GM21360 (cell line): ENCODE measurements at regions not wholly inside any gene's neighbourhood (a gene's known extent, or its start where the extent isn't known, plus 50 kb on each side); places are given as distances from the start of the nearest gene placed in this dataset.
"Not testable (repeated sequence)": the region's sequence is repeated elsewhere in the genome, so short reads cannot be mapped to it uniquely, and the experiment has no call there.

Experiments
- ATAC-seq: cut with Tn5 transposase; IDR thresholded peaks from one replicate; pipeline ENCODE4 v1.9.1; 2021; ENCODE audit warnings: mild to moderate bottlenecking, moderate library complexity; ENCODE audit not compliant: unreplicated experiment

DNA sequence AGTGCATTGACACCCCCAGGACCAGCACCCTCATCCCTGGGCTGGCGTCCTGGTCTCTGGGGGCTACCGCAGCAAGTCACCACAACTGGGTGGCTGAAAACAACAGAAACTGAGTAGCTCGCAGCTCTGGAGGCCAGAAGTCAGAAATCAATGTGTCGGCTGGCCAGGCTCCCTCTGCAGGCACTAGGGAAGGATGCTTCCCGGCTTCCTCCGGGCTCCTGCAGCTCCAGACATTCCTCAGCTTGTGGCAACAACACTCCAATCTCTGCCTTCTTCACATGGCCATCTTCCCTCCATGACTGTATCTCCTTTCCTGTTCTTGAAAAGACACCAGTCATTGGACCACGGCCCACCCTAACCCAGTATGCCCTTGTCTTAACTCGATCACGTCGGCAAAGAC lies 224.2 kb downstream of the NPHP4 start:
- no peak for ATAC-seq

DNA sequence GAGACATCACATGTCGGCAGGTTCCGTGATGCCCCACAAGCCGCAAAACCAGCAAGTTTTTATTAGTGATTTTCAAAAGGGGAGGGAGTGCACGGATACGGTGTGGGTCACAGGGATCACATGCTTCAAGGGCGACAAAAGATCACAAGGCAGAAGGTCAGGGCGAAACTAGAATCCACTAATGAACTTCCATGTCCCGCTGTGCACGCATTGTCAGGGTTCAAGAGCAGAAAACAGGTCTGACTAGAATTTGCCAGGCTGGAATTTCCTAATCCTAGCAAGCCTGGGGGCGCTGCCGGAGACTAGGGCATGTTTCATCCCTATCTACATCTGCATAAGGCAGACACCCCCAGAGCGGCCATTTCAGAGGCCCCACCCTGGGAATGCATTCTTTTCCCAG lies 225.2 kb downstream of the NPHP4 start:
- ATAC-seq: not testable (repeated sequence)

DNA sequence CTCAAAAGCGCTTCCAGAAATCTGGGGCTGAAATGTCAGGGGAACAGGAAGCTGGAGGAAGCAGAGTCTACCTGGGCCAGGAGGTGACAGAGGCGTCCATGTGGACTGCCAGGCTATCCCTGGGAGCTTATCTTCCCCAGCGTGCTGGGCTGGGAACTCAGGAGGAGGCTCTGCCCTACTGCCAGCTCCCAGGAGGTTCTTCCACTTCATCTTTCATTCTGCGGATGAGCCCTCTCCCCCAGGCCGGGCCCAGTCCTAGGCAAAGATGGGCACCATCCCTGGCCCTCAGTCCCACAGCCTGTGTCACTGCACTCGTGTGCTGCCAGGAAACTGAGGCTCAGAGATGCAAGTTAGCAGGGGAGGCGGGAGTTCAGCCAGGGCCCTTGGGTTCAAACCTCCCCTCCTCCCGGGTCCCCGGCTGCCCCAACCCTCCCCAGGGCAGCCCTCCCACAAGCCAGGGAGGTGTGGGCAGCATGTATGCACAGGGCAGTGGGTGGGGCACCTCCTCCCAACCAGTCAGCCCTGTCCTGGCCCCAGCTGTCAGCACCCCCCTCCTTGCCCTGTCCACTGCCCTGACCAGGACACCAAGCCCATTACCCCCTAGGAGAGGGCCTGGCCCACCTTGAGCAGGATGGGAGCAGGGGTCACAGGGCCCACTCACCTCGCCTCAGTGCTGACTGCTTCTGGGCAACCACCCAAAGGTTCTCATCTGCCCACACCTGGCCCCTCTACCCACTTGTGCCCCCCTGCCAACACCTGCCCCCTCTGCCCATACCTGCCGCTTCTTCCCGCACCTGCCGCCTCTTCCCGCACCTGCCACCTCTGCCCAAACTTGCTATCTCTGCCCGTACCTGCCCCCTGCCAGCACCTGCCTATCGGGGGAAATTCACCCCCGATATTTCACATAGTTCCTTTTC lies 226.0 kb downstream of the NPHP4 start:
- ATAC-seq: no peak

DNA sequence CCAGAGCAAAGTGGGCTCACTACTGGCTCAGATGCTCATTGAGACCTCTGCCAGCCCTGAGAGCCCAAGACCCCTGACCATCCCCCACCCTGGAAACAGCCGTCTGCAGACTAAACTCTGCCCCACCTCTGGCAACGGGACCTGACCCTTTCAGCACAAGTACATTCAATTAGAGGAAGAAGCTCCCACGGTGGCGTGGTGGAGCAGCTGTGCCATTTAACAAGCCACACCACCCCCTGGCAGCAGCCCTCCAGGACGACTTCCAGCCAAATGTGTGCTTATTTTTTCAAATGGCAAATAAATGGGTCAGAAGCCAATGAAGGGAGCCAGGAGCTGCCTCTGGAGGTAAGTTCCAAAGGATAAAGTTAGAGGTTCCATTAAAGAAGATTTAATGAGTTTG lies 226.7 kb downstream of the NPHP4 start:
- ATAC-seq: no peak

DNA sequence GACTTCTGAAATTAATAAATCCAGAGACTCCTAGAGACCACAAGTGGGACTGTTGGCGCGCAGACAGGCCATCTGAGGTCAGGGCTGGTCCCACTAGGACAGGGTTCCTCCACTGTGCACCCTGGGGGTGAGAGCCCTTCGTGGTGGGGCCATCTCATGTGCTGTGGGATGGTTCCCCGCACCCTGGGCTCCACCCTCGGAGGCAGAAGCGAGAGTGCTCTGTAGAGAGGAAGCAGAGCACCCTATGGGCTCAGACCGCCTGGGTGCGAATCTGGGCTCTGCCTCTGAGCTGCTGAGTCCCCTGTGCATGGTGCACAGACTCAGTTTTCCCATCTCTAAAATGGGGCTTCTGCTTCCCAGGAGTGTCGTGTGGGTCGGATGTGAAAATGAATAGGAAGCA lies 227.3 kb downstream of the NPHP4 start:
- no peak for ATAC-seq

DNA sequence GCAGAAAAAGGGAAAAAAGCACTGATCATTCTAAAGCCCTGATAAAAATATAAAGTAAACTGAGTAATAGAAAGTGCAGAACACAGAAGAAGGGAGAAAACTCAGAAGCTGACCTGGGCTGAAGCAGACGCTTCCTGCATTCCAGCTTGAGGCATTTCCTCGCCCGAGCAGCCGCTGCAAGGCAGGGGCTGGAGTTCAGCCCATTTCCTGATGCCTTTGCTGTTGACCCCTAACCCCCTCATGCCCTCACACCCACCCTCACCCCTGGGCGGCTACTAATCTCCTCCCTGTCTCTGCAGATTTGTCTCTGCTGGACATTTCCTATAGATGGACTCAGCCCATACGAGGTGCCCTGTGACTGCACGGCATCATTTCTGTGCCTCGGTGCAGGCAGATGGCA lies 227.8 kb downstream of the NPHP4 start:
- ATAC-seq: no peak

DNA sequence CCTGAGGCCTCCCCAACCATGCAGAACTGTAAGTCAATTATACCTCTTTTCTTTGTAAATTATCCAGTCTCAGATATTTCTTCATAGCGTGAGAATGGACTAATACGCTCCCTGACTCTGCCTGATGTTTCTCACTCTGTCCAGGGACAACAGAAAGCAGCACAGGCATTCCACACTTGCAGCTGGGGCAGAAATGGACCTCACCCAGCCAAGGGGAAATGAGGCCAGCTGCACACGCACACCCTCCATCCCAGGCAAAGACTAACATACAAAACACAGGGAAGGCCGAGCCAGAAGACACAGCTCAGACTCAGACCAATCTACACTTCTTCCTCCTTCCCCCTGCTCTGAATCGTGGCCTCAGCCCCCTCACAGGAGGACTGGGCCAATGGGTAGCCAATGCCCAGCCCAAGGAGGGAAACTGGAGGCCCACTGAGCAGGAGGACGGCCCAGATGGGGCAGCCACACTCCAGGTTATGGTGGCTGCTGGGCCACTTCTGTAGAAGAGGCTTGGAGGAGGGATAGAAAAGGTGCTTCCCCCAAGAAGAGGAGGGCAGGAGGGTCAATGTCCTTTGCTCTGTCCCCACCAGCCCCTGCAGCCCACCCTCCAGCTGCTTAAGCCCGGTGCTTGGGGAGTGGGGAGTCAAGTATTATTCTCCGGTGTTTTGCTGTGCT lies 228.4 kb downstream of the NPHP4 start:
- no peak for ATAC-seq

DNA sequence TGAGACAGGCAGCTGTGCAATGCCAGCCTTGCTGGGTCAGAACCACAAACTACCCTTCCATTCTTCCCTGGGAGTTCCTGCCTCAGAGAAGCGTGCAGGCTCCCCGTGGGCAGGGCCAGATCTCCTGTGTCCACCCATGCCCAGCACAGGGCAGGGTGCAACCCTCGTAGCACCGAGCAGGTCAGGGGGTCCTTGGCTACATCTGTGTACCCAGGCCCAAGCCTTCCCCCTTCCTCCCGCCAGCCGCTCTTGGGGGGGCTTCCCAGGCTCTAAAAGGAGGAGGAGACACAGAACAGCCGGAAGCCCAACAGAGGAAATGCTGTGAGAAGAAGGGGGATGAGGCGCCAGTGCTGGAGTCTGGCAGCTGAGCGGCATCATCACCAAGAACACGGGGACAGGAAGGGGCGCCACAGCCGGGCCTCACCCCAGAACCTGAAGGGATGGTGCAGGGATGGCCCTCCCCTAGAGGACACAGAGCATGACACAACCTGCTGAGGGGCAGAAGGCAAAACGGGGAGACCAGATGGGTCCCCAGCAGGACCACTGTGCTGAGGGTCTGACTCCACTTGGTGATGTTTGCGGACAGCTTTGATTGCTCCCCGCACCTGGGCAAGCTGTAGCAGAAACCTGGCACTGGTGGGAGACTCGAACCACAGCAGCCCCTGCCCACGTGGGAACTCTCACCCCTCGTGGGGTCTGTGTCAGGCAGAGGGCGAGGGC lies 233.2 kb downstream of the NPHP4 start:
- ATAC-seq: no peak

DNA sequence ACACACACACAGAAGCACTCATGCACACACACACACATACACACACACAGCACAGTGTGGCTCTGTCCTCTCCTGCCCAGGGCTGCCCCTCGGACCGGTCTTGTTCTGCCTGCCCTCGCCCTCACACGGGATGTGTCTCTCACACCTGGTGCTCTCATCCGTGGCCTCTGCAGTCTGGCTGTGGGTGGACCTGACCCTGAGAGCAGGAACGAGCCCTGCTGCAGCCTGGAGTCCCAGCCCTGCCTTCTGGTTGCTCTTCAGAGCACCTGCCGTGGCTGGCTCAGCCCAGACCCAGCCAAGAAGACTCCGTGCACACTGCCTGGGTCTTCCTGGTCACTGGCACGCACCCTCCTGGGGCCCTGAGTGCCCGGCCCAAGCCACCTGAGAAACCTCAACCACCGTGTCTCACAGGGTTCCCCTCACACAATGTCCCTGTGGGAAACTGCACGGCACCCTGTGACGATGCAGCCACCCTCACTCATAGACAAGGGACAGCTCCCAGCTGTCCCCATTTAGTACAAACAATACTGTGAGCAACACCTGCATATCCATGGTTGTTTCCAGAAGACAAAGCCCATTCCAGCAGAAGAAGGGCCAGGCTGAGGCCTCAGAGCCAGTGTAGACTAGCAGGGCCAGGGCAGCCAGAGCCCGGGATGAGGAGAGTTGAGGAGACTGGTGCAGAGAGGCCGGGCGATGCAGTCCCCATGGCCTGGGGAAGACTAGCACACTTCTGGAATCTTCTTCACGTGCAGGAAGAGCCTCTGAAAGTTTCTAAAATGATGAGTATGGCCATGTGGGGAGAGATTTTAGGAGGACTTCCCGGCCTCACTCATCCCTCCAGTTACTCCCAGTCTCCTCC lies 234.0 kb downstream of the NPHP4 start:
- ATAC-seq: no peak

DNA sequence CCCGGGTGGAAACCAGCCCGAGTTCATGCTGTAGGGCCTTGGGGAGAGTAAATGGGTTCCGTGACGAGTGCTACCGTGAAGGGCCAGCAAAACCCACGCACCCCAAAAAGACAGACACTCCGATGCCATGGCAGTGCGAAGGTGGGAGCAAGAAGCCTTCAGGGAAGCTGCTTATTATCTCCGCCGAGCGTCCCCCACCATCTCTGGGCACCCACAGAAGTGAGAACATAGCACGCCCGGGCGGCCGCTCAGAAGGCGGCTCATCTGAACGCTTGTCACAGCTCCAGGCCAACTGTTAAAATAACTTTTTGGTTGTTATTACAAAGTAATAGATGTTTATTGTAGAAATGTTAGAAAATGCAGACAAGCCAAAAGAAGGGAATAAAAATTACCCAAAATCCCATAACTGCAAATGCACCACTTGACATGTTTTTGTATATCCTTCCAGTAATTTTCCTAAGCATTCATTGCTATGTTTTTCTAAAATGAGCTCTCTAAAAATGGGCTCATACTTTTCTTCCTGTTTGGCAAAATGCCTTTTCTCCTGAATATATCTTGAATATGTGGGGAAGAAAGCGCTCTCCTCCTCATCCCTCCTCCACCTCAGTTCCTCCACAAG lies 234.9 kb downstream of the NPHP4 start:
- ATAC-seq: no peak

DNA sequence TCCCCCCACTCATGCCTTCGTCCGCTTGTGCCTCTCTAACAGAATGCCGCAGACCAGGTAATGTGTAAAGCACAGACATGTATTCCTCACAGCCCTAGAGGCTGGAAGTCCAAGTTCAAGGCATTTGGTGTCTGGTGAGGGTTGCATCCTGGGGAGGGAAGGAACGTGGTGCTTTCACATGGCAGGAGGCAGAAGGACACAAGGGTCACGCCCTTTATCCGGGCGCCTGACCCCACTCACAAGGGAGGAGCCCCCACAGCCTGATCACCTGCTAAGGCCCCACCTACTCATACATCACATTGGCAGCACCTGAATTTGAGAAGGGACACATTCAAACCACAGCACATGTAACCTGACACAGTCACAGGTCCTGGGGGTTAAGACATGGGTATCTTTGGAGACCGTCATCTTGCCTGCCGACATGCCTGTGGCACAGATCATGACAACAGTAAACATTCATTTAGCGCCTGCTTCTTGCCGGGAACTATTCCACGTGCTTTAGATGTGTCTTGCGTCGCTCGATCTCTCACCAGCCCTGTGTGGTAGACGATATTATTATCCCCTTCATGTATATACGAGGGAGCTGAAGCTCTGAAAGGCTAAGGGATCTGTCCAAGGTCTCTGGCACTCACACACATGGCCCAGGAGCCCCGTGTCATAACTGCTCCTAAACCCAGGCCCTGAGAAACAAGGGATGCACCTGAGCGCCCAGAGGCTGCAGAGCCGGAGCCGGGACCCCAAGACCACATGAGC lies 235.6 kb downstream of the NPHP4 start:
- no peak for ATAC-seq

DNA sequence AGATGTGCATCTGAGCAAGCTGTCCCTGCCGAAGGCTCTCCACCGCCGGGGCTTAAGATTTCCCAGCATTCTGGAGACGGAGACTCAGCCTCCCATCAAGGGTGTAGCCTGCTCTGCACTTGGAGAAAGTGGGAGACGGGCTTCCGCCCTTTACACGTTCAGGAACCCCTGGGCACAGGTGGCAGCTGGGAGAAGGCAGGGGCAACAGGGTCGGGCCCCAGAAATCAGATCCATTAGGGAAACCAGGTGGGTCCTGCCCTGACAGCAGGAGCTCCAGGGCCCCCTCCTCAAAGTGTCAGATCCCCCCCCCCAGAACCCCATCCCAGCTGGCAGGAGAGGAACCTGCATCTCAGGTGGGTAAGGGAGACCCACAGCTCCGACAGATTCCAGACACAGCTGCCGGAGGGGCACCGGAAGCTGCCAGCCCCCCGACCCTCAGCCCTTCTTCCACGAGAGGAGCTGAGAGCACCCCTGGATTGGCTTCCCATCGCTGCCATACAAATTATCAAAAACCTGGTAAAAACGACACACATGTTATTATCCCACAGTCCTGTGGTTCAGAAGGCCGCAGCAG lies 236.6 kb downstream of the NPHP4 start:
- no peak for ATAC-seq

DNA sequence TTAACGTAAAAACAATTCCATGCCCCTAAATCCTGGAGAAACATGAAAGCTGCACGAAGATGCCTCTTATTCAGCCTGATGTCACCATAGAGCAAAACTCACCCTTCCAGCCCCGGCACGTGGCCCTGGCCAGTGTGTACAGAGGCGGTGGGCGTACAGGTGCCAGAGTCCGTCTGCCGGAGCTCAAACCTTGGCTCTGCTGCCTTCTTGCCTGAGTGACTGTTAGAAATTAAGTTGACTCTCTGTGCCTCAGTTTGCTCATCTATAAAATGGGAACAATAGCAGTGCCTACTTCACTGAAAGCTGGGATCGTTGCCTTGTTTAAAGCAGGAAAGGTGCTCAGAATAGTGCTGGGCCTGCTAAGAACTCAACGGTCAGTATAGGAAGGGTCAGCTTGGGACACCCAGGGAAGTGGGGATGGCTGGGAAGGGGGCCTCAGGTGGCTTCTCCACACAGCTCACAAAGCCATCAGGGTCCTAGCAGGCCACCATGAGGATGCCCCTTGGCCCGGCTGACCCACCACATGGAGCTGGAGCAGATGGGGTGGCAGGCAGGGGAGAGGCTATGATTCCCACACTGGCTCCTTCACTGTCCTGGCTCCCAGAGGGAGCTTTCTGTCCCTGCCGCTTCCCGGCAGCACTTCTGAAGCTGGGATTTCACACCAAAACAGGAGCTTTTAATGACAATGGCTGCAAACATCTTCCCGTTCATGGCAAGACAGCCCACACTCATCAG lies 237.2 kb downstream of the NPHP4 start:
- ATAC-seq: no peak

DNA sequence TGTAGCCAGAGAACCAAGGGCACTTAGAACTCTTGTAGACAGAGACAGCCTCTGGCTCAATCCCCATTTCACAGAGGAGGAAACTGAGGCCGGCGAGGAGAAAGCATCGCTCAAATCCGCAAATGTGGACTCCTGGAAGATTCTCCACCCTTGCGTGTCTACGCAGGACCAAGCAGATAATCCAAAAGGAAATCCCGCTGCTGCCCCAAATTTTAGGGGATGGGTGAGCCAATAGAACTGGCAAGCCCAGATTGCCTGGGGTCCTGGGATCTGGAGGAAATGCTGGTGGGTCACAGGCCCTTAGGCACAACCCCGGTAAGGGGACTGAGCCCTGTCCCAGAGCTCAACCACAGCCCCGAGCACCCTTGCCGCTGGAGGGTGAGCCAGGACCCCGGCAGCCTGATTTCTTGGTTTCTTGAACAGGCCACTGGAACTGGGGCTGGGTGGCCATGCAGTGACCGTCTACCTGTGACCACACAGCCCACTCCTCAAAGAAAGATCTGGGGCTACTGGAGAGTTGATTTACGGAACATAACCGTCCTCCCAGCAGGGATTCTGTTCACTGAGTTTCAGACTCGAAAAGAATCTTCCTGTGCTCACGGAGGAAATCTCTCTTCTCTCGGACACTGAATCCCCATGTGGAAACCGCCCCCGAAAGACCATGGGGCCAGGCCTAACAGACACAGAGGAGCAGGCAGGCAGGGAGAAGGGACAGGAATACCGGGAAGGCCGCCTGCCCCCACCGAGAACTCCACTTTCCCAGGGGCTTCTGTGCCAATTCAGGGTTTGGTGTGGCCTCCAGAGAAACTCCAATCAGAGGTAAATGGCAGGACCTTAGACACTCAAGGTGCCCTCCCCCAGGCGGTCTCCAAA lies 238.4 kb downstream of the NPHP4 start:
- no peak for ATAC-seq

DNA sequence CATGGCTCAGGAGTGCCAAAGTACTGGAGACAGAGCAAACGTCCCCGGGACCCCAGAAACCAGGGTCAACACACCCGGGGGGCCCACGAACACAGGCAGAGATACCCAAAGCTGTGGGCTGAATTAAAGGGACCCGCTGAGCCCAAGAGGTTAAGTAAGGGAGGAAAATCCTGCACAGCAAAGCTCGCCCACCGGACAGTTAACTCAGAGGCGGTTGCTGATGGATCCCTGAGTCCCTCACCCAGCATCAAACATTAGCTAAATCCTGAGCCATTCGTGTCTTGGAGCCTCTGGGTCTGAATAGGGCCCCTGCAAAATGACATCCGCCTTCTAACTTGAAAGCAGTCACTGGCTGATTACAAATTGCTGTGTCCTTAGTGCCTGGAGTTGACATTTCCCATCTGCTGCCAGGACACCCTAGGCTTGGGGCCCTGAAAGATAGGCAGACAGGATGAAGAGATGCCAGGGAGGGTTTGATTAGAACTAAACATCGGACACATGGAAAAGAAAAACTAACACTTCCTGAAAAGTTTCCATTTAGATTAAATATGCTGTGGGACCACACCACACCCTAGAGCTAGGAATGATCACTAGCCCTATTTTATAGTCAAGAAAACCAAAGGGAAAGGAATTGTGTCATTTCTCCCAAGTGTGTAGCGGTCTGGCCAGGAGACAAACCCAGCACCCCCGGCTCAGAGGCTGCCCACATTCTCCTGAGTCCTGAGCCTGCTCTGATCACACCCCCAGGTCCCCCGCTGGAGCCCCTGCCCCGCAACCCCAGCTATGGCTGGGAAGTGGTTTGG lies 239.3 kb downstream of the NPHP4 start:
- ATAC-seq: no peak

DNA sequence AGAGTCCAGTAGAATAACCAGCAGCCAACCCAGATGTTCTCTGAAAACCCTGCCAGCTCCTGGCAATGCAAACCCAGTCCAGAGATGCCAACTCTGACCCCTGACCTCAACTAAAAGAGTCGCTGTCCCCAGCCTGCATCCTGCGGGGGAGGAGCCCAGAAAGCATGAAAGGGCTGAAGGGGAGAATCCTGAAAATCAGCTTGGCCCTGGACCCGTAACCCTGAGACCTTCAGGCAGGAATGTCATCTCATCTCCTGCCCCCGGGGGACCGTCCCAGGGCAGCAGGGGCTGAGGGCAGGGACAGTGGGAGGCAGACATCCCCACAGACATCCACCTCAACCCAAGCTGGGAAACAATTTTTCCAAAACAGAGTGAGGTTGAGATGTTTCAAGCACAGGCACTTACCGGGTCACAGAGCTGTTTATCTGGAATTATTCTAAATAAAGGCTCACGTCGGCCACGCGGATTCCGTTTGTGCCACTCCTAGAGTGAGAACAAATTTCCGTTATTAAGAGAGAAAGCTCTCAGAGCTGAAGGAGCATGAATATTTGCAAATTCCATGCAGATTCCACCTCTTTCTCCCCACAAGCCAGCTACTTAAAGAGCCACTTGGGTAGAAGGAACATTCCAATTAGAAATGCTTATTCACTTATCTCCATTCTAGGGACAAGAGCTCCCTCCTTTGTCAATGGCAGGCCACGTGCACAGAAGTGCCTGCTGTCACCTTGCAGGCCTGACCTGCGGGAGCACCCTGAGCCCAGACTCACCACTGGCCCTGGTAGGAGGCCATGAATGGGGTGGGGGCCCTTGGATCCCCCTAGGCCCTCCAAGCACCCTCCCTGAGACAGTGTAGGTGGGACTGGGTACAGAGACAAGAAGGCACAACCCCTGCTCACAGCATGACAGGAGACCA lies 240.1 kb downstream of the NPHP4 start:
- ATAC-seq: no peak
